ENCODE measurements at regions not wholly inside any gene's neighbourhood (a gene's known extent, or its start where the extent isn't known, plus 50 kb on each side); places are given as distances from the start of the nearest gene placed in this dataset.

DNA sequence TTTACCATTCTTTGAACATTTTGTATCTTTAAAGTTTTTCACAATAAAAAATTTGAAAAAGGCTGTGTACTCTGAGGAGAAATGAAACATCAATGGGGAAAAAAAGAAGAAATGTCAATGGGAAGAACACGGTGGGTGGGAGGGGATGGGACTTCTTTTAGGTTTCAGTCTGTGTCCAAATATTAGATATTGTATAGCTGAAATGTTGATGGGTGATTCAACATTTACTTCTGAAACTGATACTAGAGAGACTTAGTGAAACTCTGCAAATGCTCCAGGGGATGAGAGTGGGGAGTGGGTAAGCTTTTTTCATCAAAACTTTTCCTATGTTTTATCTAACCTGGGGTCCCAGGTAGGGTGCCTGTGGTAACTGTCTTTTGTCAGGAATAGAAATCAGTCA is 311.9 kb downstream of the MAN2A1 start:
- ChIA-PET CTCF (no interaction called here), POLR2A (no interaction called here)
- H3K9me3 ChIP-seq (replicated peaks; ENCODE audit: control insufficient read depth, insufficient read depth, low read length): no peaks in the 10 kb centered on the region
- no peak overlapping the region for H3K27ac ChIP-seq (ENCODE audit: insufficient read depth, low read depth, low read length)
- H2AFZ ChIP-seq (ENCODE audit: low read depth, low read length): no peak overlapping the region
- no peaks in the 10 kb centered on the region for H3K4me1 ChIP-seq (ENCODE audit: control insufficient read depth, extremely low read depth, insufficient read depth, low read length)
- H3K79me2 ChIP-seq (ENCODE audit: control insufficient read depth, insufficient read depth, low read length): no peaks in the 10 kb centered on the region
- H4K20me1 ChIP-seq (replicated peaks; ENCODE audit: control insufficient read depth, extremely low read depth, insufficient read depth, low read length): no peaks in the 10 kb centered on the region
- H3K4me2 ChIP-seq (ENCODE audit: insufficient read depth, low read length): no peak overlapping the region
- intact Hi-C loops (cut with micrococcal nuclease): no loop called here
- no peaks in the 10 kb centered on the region for H3K27me3 ChIP-seq (ENCODE audit: control insufficient read depth in 2 of 2, insufficient read depth in 2 of 2, low read length in 2 of 2)
- FAIRE-seq (no peak), DNase-seq (ENCODE audit: low read depth, low spot score) (no peak)
- no peak for TF ChIP-seq GATA2 (IDR thresholded peaks at IDR 0.05; ENCODE audit: insufficient read depth, insufficient read length, low read depth, low read length)
- TF ChIP-seq MAX (IDR thresholded peaks at IDR 0.05; ENCODE audit: insufficient read depth, insufficient read length): no peak
- TF ChIP-seq EZH2 (IDR thresholded peaks at IDR 0.05; ENCODE audit: borderline replicate concordance, low read depth, low read length, severe bottlenecking): no peak
- TF ChIP-seq POLR2AphosphoS5 (IDR thresholded peaks at IDR 0.05; ENCODE audit: insufficient read depth, low read depth, low read length): no peak
- no peak for TF ChIP-seq MYC (IDR thresholded peaks at IDR 0.05; ENCODE audit: low read depth, low read length)
- TF ChIP-seq POLR2A (IDR thresholded peaks at IDR 0.05; ENCODE audit: low read depth, low read length): no peak
- no peak for TF ChIP-seq JUN (IDR thresholded peaks at IDR 0.05; ENCODE audit: borderline replicate concordance, insufficient read depth, insufficient read length, low read depth)
- TF ChIP-seq CTCF (IDR thresholded peaks at IDR 0.05; ENCODE audit: extremely low read depth in 1 of 2, insufficient read depth in 1 of 2, low read depth in 1 of 2, low read length in 2 of 2): no peak
- TF ChIP-seq FOS (IDR thresholded peaks at IDR 0.05; ENCODE audit: borderline replicate concordance, insufficient read depth, low read length): no peak
- H3K9me1 ChIP-seq (replicated peaks; ENCODE audit: control insufficient read depth, extremely low read depth, insufficient read depth, low read length): no peaks in the 10 kb centered on the region
- dilution Hi-C loops (cut with MboI; ENCODE audit: extremely low pct_ligation_motif_present, low sequenced_read_pairs): no loop called here
- H3K36me3 ChIP-seq (ENCODE audit: control insufficient read depth in 2 of 2, extremely low read depth in 1 of 2, insufficient read depth in 2 of 2, low read length in 2 of 2): no peaks in the 10 kb centered on the region
- no peak overlapping the region for H3K4me3 ChIP-seq (replicated peaks in 1 of 3; ENCODE audit: insufficient read depth in 1 of 3, low read depth in 1 of 3, low read length in 3 of 3)
- no peak overlapping the region for H3K9ac ChIP-seq (replicated peaks; ENCODE audit: extremely low read depth, insufficient read depth, low read length)
- BruUV-seq (replicated peaks): no TSS peak

Measured in endothelial cell of umbilical vein (primary cell).